ENCODE measurements at regions not wholly inside any gene's neighbourhood (a gene's known extent, or its start where the extent isn't known, plus 50 kb on each side); places are given as distances from the start of the nearest gene placed in this dataset.

DNA sequence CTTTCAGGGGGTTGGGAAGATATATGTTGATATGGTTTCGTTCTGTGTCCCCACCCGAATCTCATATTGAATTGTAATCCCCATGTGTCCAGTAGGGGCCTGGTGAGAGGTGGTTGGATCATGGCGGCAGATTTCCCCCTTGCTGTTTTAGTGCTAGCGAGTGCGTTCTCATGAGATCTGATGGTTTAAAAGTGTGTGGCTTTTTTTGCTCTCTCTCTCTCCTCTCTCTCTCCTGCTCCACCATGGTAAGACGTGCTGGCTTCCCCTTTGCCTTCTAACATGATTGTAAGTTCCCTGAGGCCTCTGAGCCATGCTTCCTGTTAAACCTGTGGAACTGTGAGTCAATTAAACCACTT is 68.4 kb upstream of the PDZD8 start (continued):
- TF ChIP-seq, protein P1, sequence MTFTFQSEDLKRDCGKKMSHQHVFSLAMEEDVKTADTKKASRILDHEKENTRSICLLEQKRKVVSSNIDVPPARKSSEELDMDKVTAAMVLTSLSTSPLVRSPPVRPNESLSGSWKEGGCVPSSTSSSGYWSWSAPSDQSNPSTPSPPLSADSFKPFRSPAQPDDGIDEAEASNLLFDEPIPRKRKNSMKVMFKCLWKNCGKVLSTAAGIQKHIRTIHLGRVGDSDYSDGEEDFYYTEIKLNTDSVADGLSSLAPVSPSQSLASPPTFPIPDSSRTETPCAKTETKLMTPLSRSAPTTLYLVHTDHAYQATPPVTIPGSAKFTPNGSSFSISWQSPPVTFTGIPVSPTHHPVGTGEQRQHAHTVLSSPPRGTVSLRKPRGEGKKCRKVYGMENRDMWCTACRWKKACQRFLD (tag by site-specific recombination; IDR thresholded peaks at IDR 0.05): no peak
- TF ChIP-seq ZFP41 (tag by site-specific recombination; IDR thresholded peaks at IDR 0.05; ENCODE audit: borderline replicate concordance) (no peak), KLF10 (tag by site-specific recombination; IDR thresholded peaks at IDR 0.05) (no peak)

DNA sequence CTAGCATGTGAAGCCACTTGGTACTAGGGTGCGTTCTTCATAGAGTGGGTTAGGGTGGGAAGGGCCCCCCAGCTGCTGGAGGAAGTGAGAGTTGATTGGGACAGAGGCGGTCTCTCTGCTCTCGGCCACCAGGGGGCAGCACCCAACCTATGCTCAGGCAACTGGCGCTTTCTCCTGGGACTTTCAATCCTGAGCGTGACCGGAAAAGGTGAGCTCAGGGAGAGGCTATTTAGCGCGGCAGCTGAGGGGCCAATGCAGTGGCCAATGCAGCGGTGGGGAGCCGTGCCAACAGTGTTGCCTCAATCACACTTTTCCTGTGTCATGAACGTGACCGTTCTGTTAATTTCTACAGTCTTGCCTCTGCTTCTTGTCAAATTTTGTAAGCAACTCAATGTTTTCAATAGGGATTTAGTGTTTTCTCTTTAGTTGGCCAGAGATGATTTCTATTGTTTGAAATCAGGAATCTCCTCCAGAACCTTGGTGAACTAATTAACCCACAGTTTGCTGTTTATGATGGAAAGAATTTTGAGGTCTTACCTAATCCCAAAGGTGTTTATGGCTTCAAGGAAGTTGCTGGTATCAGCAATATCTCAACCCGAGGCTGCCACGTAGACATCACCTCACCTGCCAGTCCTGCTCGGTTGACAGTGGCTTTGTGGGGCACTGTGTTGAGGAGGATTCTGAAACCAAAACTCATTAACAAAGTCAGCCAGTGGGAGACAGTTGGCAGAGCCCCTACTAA is 67.9 kb upstream of the PDZD8 start:
- H3K27ac ChIP-seq (ENCODE audit: extremely low read depth, low read depth, low read length): no peak overlapping the region
- no peaks in the 10 kb centered on the region for H3K36me3 ChIP-seq (ENCODE audit: control insufficient read depth in 2 of 2, insufficient read depth in 1 of 2, low read length in 2 of 2)
- ChIA-PET CTCF (interaction anchor here (0.5 to 2.6 kb wide), 56 partner anchors 9 to 1768 kb away, joined by 3 to 65 read pairs (median 4); no protein-coding TSS in a partner anchor), POLR2A (interaction anchor here (0.5 to 1.5 kb wide), 5 partner anchors 15 to 69 kb away, joined by 3 to 5 read pairs (median 3); no protein-coding TSS in a partner anchor)
- H3K9me3 ChIP-seq (ENCODE audit: control insufficient read depth, insufficient read depth, low read depth, low read length): no peaks in the 10 kb centered on the region
- H3K4me1 ChIP-seq (ENCODE audit: control insufficient read depth, insufficient read depth, low read length): peaks cover 7% of the 10 kb centered on the region
- H3K4me3 ChIP-seq (ENCODE audit: low read depth, low read length): no peak overlapping the region
- no peak for TF ChIP-seq ZNF112 (tag by site-specific recombination; IDR thresholded peaks at IDR 0.05)
- no peak for TF ChIP-seq ZNF248 (tag by site-specific recombination; IDR thresholded peaks at IDR 0.05)
- TF ChIP-seq, protein P2, sequence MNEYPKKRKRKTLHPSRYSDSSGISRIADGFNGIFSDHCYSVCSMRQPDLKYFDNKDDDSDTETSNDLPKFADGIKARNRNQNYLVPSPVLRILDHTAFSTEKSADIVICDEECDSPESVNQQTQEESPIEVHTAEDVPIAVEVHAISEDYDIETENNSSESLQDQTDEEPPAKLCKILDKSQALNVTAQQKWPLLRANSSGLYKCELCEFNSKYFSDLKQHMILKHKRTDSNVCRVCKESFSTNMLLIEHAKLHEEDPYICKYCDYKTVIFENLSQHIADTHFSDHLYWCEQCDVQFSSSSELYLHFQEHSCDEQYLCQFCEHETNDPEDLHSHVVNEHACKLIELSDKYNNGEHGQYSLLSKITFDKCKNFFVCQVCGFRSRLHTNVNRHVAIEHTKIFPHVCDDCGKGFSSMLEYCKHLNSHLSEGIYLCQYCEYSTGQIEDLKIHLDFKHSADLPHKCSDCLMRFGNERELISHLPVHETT (tag by site-specific recombination; IDR thresholded peaks at IDR 0.05): peak; percentile 45; the same call in 1 of the 2 replicates
- peak; percentile 50; the same call in 1 of the 2 replicates for TF ChIP-seq ZNF341 (tag by site-specific recombination; IDR thresholded peaks at IDR 0.05; ENCODE audit: low read depth)
- peak; percentile 30; the same call in 1 of the 2 replicates for TF ChIP-seq SP2 (tag by site-specific recombination; IDR thresholded peaks at IDR 0.05)
- no peak for TF ChIP-seq ZNF146 (tag by site-specific recombination; IDR thresholded peaks at IDR 0.05)
- no peak for TF ChIP-seq ZNF133 (tag by site-specific recombination; IDR thresholded peaks at IDR 0.05)
- TF ChIP-seq ZNF140 (tag by site-specific recombination; IDR thresholded peaks at IDR 0.05): no peak
- TF ChIP-seq, protein P3, sequence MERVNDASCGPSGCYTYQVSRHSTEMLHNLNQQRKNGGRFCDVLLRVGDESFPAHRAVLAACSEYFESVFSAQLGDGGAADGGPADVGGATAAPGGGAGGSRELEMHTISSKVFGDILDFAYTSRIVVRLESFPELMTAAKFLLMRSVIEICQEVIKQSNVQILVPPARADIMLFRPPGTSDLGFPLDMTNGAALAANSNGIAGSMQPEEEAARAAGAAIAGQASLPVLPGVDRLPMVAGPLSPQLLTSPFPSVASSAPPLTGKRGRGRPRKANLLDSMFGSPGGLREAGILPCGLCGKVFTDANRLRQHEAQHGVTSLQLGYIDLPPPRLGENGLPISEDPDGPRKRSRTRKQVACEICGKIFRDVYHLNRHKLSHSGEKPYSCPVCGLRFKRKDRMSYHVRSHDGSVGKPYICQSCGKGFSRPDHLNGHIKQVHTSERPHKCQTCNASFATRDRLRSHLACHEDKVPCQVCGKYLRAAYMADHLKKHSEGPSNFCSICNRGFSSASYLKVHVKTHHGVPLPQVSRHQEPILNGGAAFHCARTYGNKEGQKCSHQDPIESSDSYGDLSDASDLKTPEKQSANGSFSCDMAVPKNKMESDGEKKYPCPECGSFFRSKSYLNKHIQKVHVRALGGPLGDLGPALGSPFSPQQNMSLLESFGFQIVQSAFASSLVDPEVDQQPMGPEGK (tag by site-specific recombination; IDR thresholded peaks at IDR 0.05): peak; percentile 81
- no peak for TF ChIP-seq SCRT2 (tag by site-specific recombination; IDR thresholded peaks at IDR 0.05)
- TF ChIP-seq, protein P4, sequence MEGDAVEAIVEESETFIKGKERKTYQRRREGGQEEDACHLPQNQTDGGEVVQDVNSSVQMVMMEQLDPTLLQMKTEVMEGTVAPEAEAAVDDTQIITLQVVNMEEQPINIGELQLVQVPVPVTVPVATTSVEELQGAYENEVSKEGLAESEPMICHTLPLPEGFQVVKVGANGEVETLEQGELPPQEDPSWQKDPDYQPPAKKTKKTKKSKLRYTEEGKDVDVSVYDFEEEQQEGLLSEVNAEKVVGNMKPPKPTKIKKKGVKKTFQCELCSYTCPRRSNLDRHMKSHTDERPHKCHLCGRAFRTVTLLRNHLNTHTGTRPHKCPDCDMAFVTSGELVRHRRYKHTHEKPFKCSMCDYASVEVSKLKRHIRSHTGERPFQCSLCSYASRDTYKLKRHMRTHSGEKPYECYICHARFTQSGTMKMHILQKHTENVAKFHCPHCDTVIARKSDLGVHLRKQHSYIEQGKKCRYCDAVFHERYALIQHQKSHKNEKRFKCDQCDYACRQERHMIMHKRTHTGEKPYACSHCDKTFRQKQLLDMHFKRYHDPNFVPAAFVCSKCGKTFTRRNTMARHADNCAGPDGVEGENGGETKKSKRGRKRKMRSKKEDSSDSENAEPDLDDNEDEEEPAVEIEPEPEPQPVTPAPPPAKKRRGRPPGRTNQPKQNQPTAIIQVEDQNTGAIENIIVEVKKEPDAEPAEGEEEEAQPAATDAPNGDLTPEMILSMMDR (tag by site-specific recombination; IDR thresholded peaks at IDR 0.05): peak; percentile 90
- TF ChIP-seq ZNF24 (tag by site-specific recombination; IDR thresholded peaks at IDR 0.05): no peak
- TF ChIP-seq, protein P5, sequence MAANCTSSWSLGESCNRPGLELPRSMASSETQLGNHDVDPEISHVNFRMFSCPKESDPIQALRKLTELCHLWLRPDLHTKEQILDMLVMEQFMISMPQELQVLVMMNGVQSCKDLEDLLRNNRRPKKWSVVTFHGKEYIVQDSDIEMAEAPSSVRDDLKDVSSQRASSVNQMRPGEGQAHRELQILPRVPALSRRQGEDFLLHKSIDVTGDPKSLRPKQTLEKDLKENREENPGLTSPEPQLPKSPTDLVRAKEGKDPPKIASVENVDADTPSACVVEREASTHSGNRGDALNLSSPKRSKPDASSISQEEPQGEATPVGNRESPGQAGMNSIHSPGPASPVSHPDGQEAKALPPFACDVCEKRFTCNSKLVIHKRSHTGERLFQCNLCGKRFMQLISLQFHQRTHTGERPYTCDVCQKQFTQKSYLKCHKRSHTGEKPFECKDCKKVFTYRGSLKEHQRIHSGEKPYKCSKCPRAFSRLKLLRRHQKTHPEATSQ (tag by site-specific recombination; IDR thresholded peaks at IDR 0.05): no peak
- TF ChIP-seq ZNF677 (tag by site-specific recombination; IDR thresholded peaks at IDR 0.05): no peak
- TF ChIP-seq ZNF37A (tag by site-specific recombination; IDR thresholded peaks at IDR 0.05): no peak
- no peak for TF ChIP-seq ZNF707 (tag by site-specific recombination; IDR thresholded peaks at IDR 0.05)
- TF ChIP-seq ZBTB20 (tag by site-specific recombination; IDR thresholded peaks at IDR 0.05): no peak
- peak; percentile 61 for TF ChIP-seq ZNF335 (tag by site-specific recombination; conservative IDR thresholded peaks at IDR 0.05)
- TF ChIP-seq, protein P6, sequence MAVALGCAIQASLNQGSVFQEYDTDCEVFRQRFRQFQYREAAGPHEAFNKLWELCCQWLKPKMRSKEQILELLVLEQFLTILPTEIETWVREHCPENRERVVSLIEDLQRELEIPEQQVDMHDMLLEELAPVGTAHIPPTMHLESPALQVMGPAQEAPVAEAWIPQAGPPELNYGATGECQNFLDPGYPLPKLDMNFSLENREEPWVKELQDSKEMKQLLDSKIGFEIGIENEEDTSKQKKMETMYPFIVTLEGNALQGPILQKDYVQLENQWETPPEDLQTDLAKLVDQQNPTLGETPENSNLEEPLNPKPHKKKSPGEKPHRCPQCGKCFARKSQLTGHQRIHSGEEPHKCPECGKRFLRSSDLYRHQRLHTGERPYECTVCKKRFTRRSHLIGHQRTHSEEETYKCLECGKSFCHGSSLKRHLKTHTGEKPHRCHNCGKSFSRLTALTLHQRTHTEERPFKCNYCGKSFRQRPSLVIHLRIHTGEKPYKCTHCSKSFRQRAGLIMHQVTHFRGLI (tag by site-specific recombination; IDR thresholded peaks at IDR 0.05): no peak
- TF ChIP-seq, protein P7, sequence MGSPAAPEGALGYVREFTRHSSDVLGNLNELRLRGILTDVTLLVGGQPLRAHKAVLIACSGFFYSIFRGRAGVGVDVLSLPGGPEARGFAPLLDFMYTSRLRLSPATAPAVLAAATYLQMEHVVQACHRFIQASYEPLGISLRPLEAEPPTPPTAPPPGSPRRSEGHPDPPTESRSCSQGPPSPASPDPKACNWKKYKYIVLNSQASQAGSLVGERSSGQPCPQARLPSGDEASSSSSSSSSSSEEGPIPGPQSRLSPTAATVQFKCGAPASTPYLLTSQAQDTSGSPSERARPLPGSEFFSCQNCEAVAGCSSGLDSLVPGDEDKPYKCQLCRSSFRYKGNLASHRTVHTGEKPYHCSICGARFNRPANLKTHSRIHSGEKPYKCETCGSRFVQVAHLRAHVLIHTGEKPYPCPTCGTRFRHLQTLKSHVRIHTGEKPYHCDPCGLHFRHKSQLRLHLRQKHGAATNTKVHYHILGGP (tag by site-specific recombination; IDR thresholded peaks at IDR 0.05): no peak
- no peak for TF ChIP-seq SALL2 (tag by site-specific recombination; IDR thresholded peaks at IDR 0.05; ENCODE audit: borderline replicate concordance)

Data from HEK293 (cell line).